Bronchial epithelial cell (primary cell): ENCODE measurements at regions not wholly inside any gene's neighbourhood (a gene's known extent, or its start where the extent isn't known, plus 50 kb on each side); places are given as distances from the start of the nearest gene placed in this dataset.

Experiments used
- DNase-seq: peaks from one replicate; pipeline ENCODE4 v3.0.0-alpha.2; 2010; ENCODE audit warnings: low read depth
- FAIRE-seq: peaks from 2 replicates; lab custom pipeline; 2011; peaks lifted over from hg19 to GRCh38; lab: Jason Lieb, UNC
- H3K27me3 ChIP-seq: 2 replicates; pipeline ENCODE4 v1.5.1; 2011; ENCODE audit warnings: low read length; ENCODE audit not compliant: control insufficient read depth, insufficient read depth
- H3K36me3 ChIP-seq: 2 replicates; pipeline ENCODE4 v1.5.1; 2011; ENCODE audit warnings: low read length; ENCODE audit not compliant: control insufficient read depth, insufficient read depth
- H3K4me3 ChIP-seq: 2 replicates; pipeline ENCODE4 v1.5.1; 2011; ENCODE audit warnings: mild to moderate bottlenecking, low read depth, low read length, control low read depth
- TF ChIP-seq, protein P1 (sequence below): IDR thresholded peaks from 2 replicates; pipeline ENCODE4 v1.5.1; 2011; ENCODE audit warnings: mild to moderate bottlenecking, moderate library complexity, low read length, control low read depth, inconsistent platforms; ENCODE audit not compliant: insufficient read depth, severe bottlenecking

DNA sequence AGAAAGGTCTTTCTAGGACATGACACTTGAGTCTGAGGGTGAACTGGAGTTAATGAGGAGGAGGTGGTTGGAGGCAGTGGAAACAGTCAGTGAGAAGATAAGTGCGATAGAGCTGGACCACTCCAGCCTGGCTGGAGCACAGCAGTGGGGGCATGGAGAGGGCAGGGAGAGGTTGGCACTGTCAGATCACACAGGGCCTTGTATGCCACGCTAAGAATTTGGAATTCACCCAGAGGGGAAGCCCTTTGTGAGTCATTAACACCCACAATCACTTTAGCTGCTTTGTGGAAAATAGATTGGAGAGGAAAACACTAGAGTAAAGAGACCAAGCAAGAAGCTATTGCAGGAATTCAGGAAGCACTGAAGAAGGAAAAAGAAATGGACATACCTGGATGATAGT lies 83.3 kb downstream of the ZNF621 start:
- DNase-seq (peak; percentile 61), FAIRE-seq (no peak)

DNA sequence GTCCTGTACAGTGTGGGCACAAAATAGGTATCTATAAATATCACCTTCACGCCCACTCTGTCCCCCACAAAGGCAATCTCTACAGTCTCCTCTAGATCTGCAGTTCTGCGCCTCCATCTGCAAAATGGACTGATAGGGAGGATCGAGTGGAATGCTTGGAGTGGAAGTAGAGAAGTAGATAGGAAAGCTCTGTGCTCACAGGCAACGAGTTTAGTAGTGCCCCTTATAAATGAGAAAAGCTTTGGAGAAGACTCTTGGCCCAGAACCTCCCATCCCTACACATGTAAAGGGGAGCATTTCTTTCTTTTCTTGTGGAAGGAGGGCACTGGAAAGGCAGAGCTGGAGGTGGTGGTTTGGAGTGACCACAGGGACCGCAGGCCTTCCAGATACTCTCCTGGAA lies 88.5 kb downstream of the ZNF621 start:
- no peak for FAIRE-seq
- DNase-seq = no peak
- Histone ChIP-seq H3K27me3 (peaks cover 3% of the 10 kb centered on the region), H3K36me3 (no peaks in the 10 kb centered on the region), H3K4me3 (no peak overlapping the region)
- TF ChIP-seq, protein P1, sequence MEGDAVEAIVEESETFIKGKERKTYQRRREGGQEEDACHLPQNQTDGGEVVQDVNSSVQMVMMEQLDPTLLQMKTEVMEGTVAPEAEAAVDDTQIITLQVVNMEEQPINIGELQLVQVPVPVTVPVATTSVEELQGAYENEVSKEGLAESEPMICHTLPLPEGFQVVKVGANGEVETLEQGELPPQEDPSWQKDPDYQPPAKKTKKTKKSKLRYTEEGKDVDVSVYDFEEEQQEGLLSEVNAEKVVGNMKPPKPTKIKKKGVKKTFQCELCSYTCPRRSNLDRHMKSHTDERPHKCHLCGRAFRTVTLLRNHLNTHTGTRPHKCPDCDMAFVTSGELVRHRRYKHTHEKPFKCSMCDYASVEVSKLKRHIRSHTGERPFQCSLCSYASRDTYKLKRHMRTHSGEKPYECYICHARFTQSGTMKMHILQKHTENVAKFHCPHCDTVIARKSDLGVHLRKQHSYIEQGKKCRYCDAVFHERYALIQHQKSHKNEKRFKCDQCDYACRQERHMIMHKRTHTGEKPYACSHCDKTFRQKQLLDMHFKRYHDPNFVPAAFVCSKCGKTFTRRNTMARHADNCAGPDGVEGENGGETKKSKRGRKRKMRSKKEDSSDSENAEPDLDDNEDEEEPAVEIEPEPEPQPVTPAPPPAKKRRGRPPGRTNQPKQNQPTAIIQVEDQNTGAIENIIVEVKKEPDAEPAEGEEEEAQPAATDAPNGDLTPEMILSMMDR = no peak

More for the DNA sequence above, 83.3 kb downstream of the ZNF621 start:
- Histone ChIP-seq H3K4me3 (no peak overlapping the region), H3K36me3 (no peaks in the 10 kb centered on the region), H3K27me3 (no peaks in the 10 kb centered on the region)
- TF ChIP-seq, protein P1 = no peak

DNA sequence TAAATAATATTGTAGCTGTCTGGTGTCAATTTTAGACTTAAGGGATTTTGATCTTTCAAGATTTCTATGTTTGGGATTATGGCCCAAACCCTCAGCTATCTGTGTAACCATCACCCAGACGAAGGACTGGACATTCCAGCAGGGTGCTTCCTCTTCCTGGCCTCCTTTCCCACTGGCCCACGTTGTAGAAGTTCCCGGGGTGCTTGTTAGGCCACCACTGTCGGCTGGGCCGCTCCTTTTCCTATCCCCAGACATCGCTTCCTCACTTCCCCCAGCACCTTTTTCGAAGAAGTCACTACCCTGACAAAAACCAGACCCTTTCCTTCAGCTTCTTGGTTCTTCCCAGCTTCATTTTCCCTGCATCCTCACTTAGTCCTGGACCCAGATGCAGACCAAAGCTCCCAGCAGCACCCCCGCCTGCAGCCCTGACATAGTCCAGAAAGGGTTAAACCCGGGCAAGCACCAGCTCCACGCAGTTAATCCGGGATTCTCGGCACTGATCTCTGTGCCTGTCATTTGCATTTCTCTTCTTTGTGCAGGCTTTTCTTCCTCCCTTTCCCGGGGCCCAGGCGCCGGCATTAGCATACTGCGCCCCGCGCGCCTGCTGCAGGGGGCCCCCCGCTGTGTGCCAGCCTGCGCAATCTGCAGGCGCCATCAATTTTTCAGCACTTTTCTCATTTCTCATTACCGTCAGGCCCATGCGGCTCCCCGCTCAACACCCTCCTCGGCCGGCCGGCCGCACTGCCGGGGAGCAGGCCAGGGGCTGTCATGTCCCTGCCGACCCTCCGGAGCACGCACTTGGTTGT lies 90.6 kb downstream of the ZNF621 start:
- H3K4me3 ChIP-seq = no peak overlapping the region
- H3K27me3 ChIP-seq = peaks cover 3% of the 10 kb centered on the region
- DNase-seq (no peak), FAIRE-seq (no peak)
- no peaks in the 10 kb centered on the region for H3K36me3 ChIP-seq
- TF ChIP-seq, protein P1 = no peak

DNA sequence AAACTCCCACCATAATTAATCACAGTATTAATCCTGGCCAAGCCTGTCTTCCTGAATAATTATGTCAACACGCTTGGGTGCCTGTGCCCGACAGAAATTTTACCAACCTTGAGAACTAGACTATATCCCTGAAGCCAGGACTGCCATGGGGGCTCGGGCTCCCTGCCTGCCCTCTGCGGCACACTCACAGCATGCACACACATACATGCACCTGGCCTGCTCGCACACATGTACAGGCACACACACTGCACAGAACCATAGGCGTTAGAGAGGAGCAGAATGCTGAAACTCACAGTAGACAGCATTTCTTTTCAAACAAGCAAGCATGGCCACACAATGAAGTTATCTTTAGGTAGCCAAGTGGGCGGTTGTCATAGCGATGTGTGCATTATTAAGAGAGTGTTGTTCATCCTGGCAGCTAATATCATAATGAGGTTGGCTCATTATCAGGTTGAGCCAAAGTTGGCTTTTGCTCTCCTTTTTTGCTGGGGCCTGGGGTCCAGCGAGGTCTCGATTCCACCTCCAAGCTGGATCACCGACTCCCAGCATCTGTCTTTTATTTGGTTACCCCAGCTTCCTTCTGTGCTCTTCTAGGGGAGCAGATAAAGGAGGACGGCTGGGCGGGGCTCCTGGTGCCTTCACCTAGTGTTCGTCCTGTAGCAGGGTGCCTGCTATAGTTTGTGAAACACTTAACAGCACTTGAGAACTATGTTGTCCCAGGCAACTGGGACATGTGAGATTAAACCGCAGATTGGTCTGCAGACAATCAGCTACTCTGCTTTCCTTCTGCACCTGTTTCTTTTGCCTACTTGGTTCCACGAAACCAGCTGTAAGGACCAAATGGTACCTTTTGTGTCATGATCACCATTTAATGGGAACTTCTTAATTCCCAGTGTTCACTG lies 91.4 kb downstream of the ZNF621 start:
- FAIRE-seq = peak; percentile 18
- Histone ChIP-seq H3K27me3 (peaks cover 3% of the 10 kb centered on the region), H3K36me3 (no peaks in the 10 kb centered on the region), H3K4me3 (no peak overlapping the region)
- TF ChIP-seq, protein P1 = no peak
- no peak for DNase-seq

DNA sequence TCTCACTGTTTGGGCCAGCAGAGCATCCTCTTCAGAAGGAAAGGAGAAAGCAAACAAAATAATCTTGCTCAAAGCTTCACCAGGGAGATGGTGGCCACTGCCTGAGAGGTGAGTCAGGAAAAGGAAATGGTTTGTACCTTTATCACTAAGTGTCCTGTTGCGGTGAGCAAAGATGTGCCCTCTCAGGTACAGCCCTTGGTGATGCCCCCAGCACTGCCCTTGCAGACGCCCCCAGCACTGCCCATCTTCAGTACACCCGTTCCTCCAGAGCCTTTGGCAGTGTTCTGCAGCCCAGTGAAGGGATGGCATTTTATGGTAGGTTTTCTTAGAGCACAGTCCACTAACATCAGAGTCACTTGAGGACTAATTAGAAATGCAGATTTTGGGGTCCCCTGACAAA lies 92.3 kb downstream of the ZNF621 start:
- Histone ChIP-seq H3K27me3 (peaks cover 3% of the 10 kb centered on the region), H3K4me3 (no peak overlapping the region), H3K36me3 (no peaks in the 10 kb centered on the region)
- no peak for DNase-seq
- TF ChIP-seq, protein P1 = no peak
- no peak for FAIRE-seq
